VCaP (cell line): ENCODE measurements at regions not wholly inside any gene's neighbourhood (a gene's known extent, or its start where the extent isn't known, plus 50 kb on each side); places are given as distances from the start of the nearest gene placed in this dataset.

Experiments used
- H3K27ac ChIP-seq: fragments of 450-650 bp; 2 replicates; pipeline ENCODE4 v1.5.1; 2017
- TF ChIP-seq, protein P1 (sequence below): fragments of 450-650 bp; conservative IDR thresholded peaks from 2 replicates; pipeline ENCODE4 v1.5.1; 2017; ENCODE audit warnings: mild to moderate bottlenecking, moderate library complexity

- H3K27ac ChIP-seq = no peak overlapping the region
- TF ChIP-seq, protein P1, sequence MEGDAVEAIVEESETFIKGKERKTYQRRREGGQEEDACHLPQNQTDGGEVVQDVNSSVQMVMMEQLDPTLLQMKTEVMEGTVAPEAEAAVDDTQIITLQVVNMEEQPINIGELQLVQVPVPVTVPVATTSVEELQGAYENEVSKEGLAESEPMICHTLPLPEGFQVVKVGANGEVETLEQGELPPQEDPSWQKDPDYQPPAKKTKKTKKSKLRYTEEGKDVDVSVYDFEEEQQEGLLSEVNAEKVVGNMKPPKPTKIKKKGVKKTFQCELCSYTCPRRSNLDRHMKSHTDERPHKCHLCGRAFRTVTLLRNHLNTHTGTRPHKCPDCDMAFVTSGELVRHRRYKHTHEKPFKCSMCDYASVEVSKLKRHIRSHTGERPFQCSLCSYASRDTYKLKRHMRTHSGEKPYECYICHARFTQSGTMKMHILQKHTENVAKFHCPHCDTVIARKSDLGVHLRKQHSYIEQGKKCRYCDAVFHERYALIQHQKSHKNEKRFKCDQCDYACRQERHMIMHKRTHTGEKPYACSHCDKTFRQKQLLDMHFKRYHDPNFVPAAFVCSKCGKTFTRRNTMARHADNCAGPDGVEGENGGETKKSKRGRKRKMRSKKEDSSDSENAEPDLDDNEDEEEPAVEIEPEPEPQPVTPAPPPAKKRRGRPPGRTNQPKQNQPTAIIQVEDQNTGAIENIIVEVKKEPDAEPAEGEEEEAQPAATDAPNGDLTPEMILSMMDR = no peak
These were observed 1522.5 kb downstream of the ARAP2 start for GRCh38 chr4:34721835-34722234.

DNA sequence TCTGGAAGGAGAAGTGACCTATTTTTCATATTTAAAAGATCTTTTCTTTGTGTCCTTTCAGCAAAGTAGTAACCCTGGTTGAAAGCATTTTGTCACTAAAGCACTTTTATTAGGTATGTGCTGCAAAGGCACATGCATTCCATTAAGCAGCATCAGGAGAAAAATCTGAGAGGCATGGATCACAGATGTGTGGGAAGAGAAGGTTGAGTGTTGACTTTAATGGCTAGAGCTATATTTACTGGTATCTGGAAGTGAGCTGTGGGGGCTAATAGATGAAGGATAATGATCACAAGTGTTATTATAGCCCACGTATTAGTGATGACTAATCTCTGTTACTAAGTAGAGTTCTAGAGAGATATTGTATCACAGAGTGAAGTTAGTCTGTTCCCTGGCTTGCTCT lies 1520.7 kb downstream of the ARAP2 start:
- no peak overlapping the region for H3K27ac ChIP-seq
- TF ChIP-seq, protein P1 = no peak

DNA sequence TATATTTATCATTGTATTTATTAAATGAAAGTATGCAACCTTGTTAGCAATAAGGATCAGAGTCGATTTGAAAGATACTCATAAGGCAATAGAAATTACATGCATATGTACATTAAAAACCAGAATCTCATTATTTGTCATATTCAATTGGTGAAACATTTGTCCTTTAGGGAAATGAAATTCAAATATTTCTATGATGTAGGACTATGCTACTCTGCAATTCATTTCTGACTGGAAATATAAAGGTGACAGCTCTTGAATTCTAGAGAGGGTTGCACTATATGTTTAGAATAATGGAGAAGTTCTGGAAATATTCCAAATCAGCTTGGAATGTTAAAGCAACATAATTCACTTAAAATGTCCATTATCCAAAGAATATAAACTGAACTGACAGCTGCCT lies 1519.8 kb downstream of the ARAP2 start:
- H3K27ac ChIP-seq = no peak overlapping the region
- TF ChIP-seq, protein P1 = no peak

GRCh38 chr4:34731070-34731469 lies 1513.2 kb downstream of the ARAP2 start:
- TF ChIP-seq, protein P1 = no peak
- H3K27ac ChIP-seq = no peak overlapping the region

DNA sequence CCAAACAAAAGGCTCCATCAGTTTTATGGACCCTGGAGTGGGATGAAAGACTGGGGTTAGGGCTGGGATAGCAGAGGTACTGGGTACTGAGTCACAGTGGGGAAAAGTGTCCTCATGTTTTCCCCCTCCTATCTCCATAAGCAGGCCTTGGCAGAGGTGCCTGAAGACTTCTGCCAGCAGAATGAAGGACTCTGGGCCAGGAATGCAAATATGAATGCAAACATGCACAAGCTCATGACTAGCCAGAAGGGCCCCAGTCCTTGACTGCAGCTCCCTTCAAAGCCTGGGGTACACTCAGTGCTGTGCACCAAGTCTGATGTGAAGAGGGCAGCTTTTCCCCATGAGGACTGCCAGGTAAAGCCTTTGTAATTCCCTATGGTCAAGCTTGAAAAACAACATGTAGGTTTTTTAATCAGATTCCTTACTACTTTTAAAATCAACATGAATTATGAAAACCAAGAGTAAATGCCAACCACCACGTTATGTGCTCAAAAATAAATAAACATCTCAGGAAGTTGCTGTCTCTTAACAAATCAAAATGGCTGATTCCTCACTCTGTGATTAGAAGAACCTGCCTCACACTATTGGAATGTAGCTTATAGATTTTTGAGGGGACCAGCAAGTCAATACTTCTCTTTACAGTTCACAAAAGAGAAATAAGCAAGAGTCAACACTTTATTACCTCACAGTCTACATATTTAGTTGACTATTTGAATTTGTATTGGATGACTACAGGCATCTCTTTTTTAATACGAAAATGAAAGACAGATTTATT lies 1512.0 kb downstream of the ARAP2 start:
- H3K27ac ChIP-seq = no peak overlapping the region
- TF ChIP-seq, protein P1 = no peak

GRCh38 chr4:34733185-34733941 lies 1511.0 kb downstream of the ARAP2 start:
- TF ChIP-seq, protein P1 = no peak

GRCh38 chr4:34766935-34767334 lies 1477.4 kb downstream of the ARAP2 start:
- TF ChIP-seq, protein P1 = peak; percentile 59
- H3K27ac ChIP-seq = no peak overlapping the region

More at GRCh38 chr4:34733185-34733941, 1511.0 kb downstream of the ARAP2 start:
- no peak overlapping the region for H3K27ac ChIP-seq
